ENCODE measurements at regions not wholly inside any gene's neighbourhood (a gene's known extent, or its start where the extent isn't known, plus 50 kb on each side); places are given as distances from the start of the nearest gene placed in this dataset.
"Not testable (repeated sequence)": the region's sequence is repeated elsewhere in the genome, so short reads cannot be mapped to it uniquely, and the experiment has no call there.

GRCh38 chr15:20363591-20363990, 178.0 kb downstream of the GOLGA6L6 start:
- H3K4me2 ChIP-seq; H3K9me2 ChIP-seq; H3K9ac ChIP-seq; H4K20me1 ChIP-seq (ENCODE audit: insufficient read depth); H3K27ac ChIP-seq (ENCODE audit: low read depth in 2 of 2, low read length in 1 of 2); H2AFZ ChIP-seq (ENCODE audit: low read depth); DNase-seq; H3K36me3 ChIP-seq (replicated peaks in 1 of 2; ENCODE audit: control insufficient read depth in 1 of 2, insufficient read depth in 2 of 2, low read length in 1 of 2); H3K4me3 ChIP-seq (ENCODE audit: low read depth in 2 of 2, low read length in 1 of 2); H3K27me3 ChIP-seq (ENCODE audit: insufficient read depth); POLR2A ChIA-PET; H3K9me3 ChIP-seq; H3K79me2 ChIP-seq (ENCODE audit: insufficient read depth); H3F3A ChIP-seq (replicated peaks; ENCODE audit: insufficient read depth); H3K4me1 ChIP-seq (ENCODE audit: control insufficient read depth in 1 of 2, insufficient read depth in 2 of 2, low read depth in 1 of 2, low read length in 1 of 2): not testable (repeated sequence)
- 51% methylated on average over 5 of the region's 5 CpGs for WGBS (ENCODE audit: low lambda C conversion rate)
- CTCF ChIA-PET: interaction anchor here (1.3 kb wide), 1 partner anchor 1860 kb away, joined by 4 read pairs; no protein-coding TSS in a partner anchor

GRCh38 chr15:20361091-20361490, 180.5 kb downstream of the GOLGA6L6 start:
- no peak overlapping the region for H3K9ac ChIP-seq
- H3K27ac ChIP-seq (ENCODE audit: low read depth in 2 of 2, low read length in 1 of 2): no peak overlapping the region
- H3K4me3 ChIP-seq (ENCODE audit: low read depth in 2 of 2, low read length in 1 of 2): no peak overlapping the region
- CTCF ChIA-PET: interaction anchor here (3.3 kb wide), 1 partner anchor 1862 kb away, joined by 13 read pairs; no protein-coding TSS in a partner anchor
- peaks cover under 1% of the 10 kb centered on the region; the same call in 1 of the 2 replicates for H3K27me3 ChIP-seq (ENCODE audit: insufficient read depth)
- no peaks in the 10 kb centered on the region for H3K9me3 ChIP-seq
- H4K20me1 ChIP-seq (ENCODE audit: insufficient read depth): no peaks in the 10 kb centered on the region
- POLR2A ChIA-PET: no interaction called here
- H3K4me1 ChIP-seq (ENCODE audit: control insufficient read depth in 1 of 2, insufficient read depth in 2 of 2, low read depth in 1 of 2, low read length in 1 of 2): peaks cover 0 to 7% of the 10 kb centered on the region in 2 experiments; a peak in 1 of 4 replicates
- no peak overlapping the region for H3K4me2 ChIP-seq
- H2AFZ ChIP-seq (ENCODE audit: low read depth): no peak overlapping the region
- no peaks in the 10 kb centered on the region for H3K36me3 ChIP-seq (replicated peaks in 1 of 2; ENCODE audit: control insufficient read depth in 1 of 2, insufficient read depth in 2 of 2, low read length in 1 of 2)
- H3K79me2 ChIP-seq (ENCODE audit: insufficient read depth): no peaks in the 10 kb centered on the region
- DNase-seq: no peak
- no peaks in the 10 kb centered on the region for H3F3A ChIP-seq (replicated peaks; ENCODE audit: insufficient read depth)
- no peaks in the 10 kb centered on the region for H3K9me2 ChIP-seq
- TF ChIP-seq MXI1 (IDR thresholded peaks at IDR 0.05; ENCODE audit: low read depth, low read length) (no peak), IRF3 (IDR thresholded peaks at IDR 0.05; ENCODE audit: low read depth, low read length) (no peak), GABPA (IDR thresholded peaks at IDR 0.05; ENCODE audit: low read depth) (no peak), RAD21 (IDR thresholded peaks at IDR 0.05; ENCODE audit: low read length) (no peak), TEAD4 (IDR thresholded peaks at IDR 0.05; ENCODE audit: borderline replicate concordance, insufficient read depth) (no peak), TAF1 (IDR thresholded peaks at IDR 0.05; ENCODE audit: borderline replicate concordance, low read depth, low read length) (no peak), JUND (IDR thresholded peaks at IDR 0.05) (no peak), RFX5 (IDR thresholded peaks at IDR 0.05; ENCODE audit: low read length) (no peak), POLR2AphosphoS5 (IDR thresholded peaks at IDR 0.05; ENCODE audit: low read depth, low read length) (no peak), MAX (IDR thresholded peaks at IDR 0.05; ENCODE audit: low read depth) (no peak), FOSL2 (IDR thresholded peaks at IDR 0.05; ENCODE audit: borderline replicate concordance, low read depth) (no peak), SIN3A (IDR thresholded peaks at IDR 0.05; ENCODE audit: borderline replicate concordance, low read depth, low read length) (no peak), ZBTB33 (IDR thresholded peaks at IDR 0.05; ENCODE audit: borderline replicate concordance, low read depth) (no peak), EP300 (IDR thresholded peaks at IDR 0.05; ENCODE audit: borderline replicate concordance in 1 of 2, low read depth in 1 of 2, low read length in 1 of 2) (no peak)
- TF ChIP-seq, protein P1, sequence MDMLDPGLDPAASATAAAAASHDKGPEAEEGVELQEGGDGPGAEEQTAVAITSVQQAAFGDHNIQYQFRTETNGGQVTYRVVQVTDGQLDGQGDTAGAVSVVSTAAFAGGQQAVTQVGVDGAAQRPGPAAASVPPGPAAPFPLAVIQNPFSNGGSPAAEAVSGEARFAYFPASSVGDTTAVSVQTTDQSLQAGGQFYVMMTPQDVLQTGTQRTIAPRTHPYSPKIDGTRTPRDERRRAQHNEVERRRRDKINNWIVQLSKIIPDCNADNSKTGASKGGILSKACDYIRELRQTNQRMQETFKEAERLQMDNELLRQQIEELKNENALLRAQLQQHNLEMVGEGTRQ (IDR thresholded peaks at IDR 0.05; ENCODE audit: borderline replicate concordance, low read depth, low read length): no peak
